HEK293T (cell line): ENCODE measurements at regions not wholly inside any gene's neighbourhood (a gene's known extent, or its start where the extent isn't known, plus 50 kb on each side); places are given as distances from the start of the nearest gene placed in this dataset.

Experiments
- BHLHE40 ChIP-seq: fragments of 450-650 bp; IDR thresholded peaks from 2 replicates; pipeline ENCODE4 v1.6.1; 2016; ENCODE audit warnings: mild to moderate bottlenecking, moderate library complexity, borderline replicate concordance
- ELF4 ChIP-seq: fragments of 450-650 bp; IDR thresholded peaks from 2 replicates; pipeline ENCODE4 v1.6.1; 2017; ENCODE audit warnings: antibody characterized with exemption
- HDGF ChIP-seq: fragments of 450-650 bp; IDR thresholded peaks from 2 replicates; pipeline ENCODE4 v1.6.1; 2017; ENCODE audit warnings: antibody characterized with exemption, borderline replicate concordance
- NFRKB ChIP-seq: fragments of 450-650 bp; IDR thresholded peaks from 2 replicates; pipeline ENCODE4 v1.6.1; 2016; ENCODE audit warnings: mild to moderate bottlenecking, moderate library complexity
- SP1 ChIP-seq: fragments of 450-650 bp; IDR thresholded peaks from 2 replicates; pipeline ENCODE4 v1.6.1; 2017
- SUZ12 ChIP-seq: fragments of 450-650 bp; IDR thresholded peaks from 2 replicates; pipeline ENCODE4 v1.6.1; 2016; ENCODE audit warnings: mild to moderate bottlenecking

DNA sequence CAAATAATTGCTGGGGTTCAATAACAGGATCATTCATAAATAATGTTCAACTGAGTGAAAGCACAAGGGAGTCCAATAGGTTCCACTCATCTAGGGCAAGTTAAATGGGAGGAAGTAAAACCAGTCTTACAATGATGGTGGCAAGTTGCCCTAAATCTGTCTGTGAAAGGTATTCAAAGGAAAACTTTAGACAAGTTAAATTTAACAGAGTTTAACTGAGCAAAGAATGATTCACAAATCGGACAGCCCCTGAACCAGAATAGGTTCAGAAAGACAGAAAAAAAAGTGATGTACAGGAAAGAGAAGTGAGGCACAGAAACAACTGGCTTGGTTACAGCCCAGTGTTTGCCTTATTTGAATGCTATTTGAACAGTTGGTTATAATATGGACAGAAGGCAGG, 183.5 kb upstream of the ADGRL4 start:
- TF ChIP-seq SP1 (no peak), NFRKB (no peak), ELF4 (no peak), HDGF (no peak), BHLHE40 (no peak), SUZ12 (no peak)
